H1 (cell line): ENCODE measurements at regions not wholly inside any gene's neighbourhood (a gene's known extent, or its start where the extent isn't known, plus 50 kb on each side); places are given as distances from the start of the nearest gene placed in this dataset.
"Not testable (repeated sequence)": the region's sequence is repeated elsewhere in the genome, so short reads cannot be mapped to it uniquely, and the experiment has no call there.

Experiments
- CTCF ChIA-PET: fragments of 300-600 bp; sonication (Branson Sonifier 250); formaldehyde crosslinking; loops from one replicate; lab custom pipeline; 2021; ENCODE audit not compliant: partially characterized antibody; lab: Charles Lee
- POLR2A ChIA-PET: fragments of 300-600 bp; sonication (Branson Sonifier 250); formaldehyde crosslinking; loops from one replicate; lab custom pipeline; 2021; ENCODE audit warnings: inconsistent platforms; ENCODE audit not compliant: partially characterized antibody; lab: Charles Lee
- DNase-seq, 2 experiments: peaks; one replicate each; pipeline versions ENCODE4 v3.0.0 to v3.0.0-alpha.2; 2010 to 2022; ENCODE audit warnings: low spot score in 2 of 2, low read depth in 1 of 2, mixed read lengths in 1 of 2
- FAIRE-seq: peaks from 2 replicates; lab custom pipeline; 2011; peaks lifted over from hg19 to GRCh38; lab: Jason Lieb, UNC
- H2AFZ ChIP-seq: 2 replicates; pipeline ENCODE4 v1.8.1; 2012; ENCODE audit warnings: low read length, inconsistent platforms
- H2AK5ac ChIP-seq: 2 replicates; pipeline ENCODE4 v1.6.1; 2013; ENCODE audit warnings: low read depth, low read length
- H2BK120ac ChIP-seq: replicated peaks from 2 replicates; pipeline ENCODE3; 2013; ENCODE audit warnings: low read depth, low read length, inconsistent platforms
- H2BK12ac ChIP-seq: 2 replicates; pipeline ENCODE4 v1.6.1; 2013; ENCODE audit warnings: low read depth, low read length
- H2BK15ac ChIP-seq: 2 replicates; pipeline ENCODE4 v1.6.1; 2013; ENCODE audit warnings: low read length
- H2BK20ac ChIP-seq: 2 replicates; pipeline ENCODE4 v1.6.1; 2013; ENCODE audit warnings: low read length
- H2BK5ac ChIP-seq: 2 replicates; pipeline ENCODE4 v1.6.1; 2013; ENCODE audit warnings: low read depth, low read length
- H3K14ac ChIP-seq: 2 replicates; pipeline ENCODE4 v1.6.1; 2013; ENCODE audit warnings: inconsistent platforms; ENCODE audit not compliant: insufficient read length
- H3K18ac ChIP-seq: 2 replicates; pipeline ENCODE4 v1.6.1; 2013; ENCODE audit warnings: low read length; ENCODE audit errors: extremely low read depth
- H3K23ac ChIP-seq: 2 replicates; pipeline ENCODE4 v1.6.1; 2013; ENCODE audit warnings: inconsistent platforms; ENCODE audit not compliant: insufficient read length
- H3K23me2 ChIP-seq: 2 replicates; pipeline ENCODE4 v1.6.1; 2013; ENCODE audit warnings: low read depth, low read length
- H3K27ac ChIP-seq: 2 replicates; pipeline ENCODE4 v1.6.1; 2011; ENCODE audit warnings: low read depth, low read length, inconsistent platforms
- H3K27me3 ChIP-seq, 4 experiments: replicated peaks in 1 of 4; 1 replicate in 1 of 4; 2 replicates in 3 of 4; pipeline versions ENCODE4 v1.6.1 to v1.8.1; 2011 to 2013; ENCODE audit warnings: low read length in 3 of 4, mild to moderate bottlenecking in 3 of 4, inconsistent platforms in 2 of 4, mixed read lengths in 2 of 4, moderate library complexity in 1 of 4; ENCODE audit not compliant: control insufficient read depth in 3 of 4, insufficient read depth in 3 of 4; ENCODE audit errors: extremely low read depth in 1 of 4
- H3K36me3 ChIP-seq, 4 experiments: 2 replicates each; pipeline versions ENCODE4 v1.6.1 to v1.8.1; 2011 to 2013; ENCODE audit warnings: mild to moderate bottlenecking in 4 of 4, low read length in 3 of 4, moderate library complexity in 2 of 4, control low read depth in 1 of 4, inconsistent platforms in 1 of 4; ENCODE audit not compliant: insufficient read depth in 4 of 4, control insufficient read depth in 2 of 4
- H3K4ac ChIP-seq: replicated peaks from 2 replicates; pipeline ENCODE3; 2013; ENCODE audit warnings: low read length, low read depth, mixed read lengths, inconsistent platforms; ENCODE audit not compliant: insufficient read length
- H3K4me1 ChIP-seq, 4 experiments: replicated peaks in 1 of 4; 1 replicate in 1 of 4; 2 replicates in 3 of 4; pipeline versions ENCODE4 v1.6.1 to v1.8.1; 2011 to 2013; ENCODE audit warnings: low read length in 3 of 4, inconsistent platforms in 2 of 4, mixed read lengths in 1 of 4; ENCODE audit not compliant: insufficient read depth in 4 of 4, control insufficient read depth in 3 of 4
- H3K4me2 ChIP-seq, 2 experiments: 2 replicates each; pipeline versions ENCODE4 v1.6.1 to v1.8.1; 2011 to 2013; ENCODE audit warnings: low read depth in 2 of 2, low read length in 2 of 2, control low read depth in 1 of 2, inconsistent platforms in 1 of 2, mild to moderate bottlenecking in 1 of 2; ENCODE audit not compliant: insufficient read depth in 1 of 2
- H3K4me3 ChIP-seq, 4 experiments: fragments of 200-600, 300-600 bp in 1 of 4; sonication (generic), shearing (Covaris generic), sonication (Bioruptor Twin) in 1 of 4; 2 replicates each; pipeline versions ENCODE4 v1.5.1 to v1.8.1; 2011 to 2016; ENCODE audit warnings: low read length in 4 of 4, low read depth in 3 of 4, control low read depth in 2 of 4, inconsistent platforms in 2 of 4, mild to moderate bottlenecking in 2 of 4, mixed read lengths in 1 of 4, moderate library complexity in 1 of 4; ENCODE audit not compliant: insufficient read depth in 2 of 4; ENCODE audit errors: extremely low read depth in 1 of 4
- H3K56ac ChIP-seq: replicated peaks from 2 replicates; pipeline ENCODE3; 2013; ENCODE audit warnings: low read depth, mild to moderate bottlenecking, mixed read lengths, low read length, inconsistent platforms; ENCODE audit not compliant: insufficient read length
- H3K79me1 ChIP-seq: 2 replicates; pipeline ENCODE4 v1.6.1; 2013; ENCODE audit warnings: low read depth, low read length, control low read depth
- H3K79me2 ChIP-seq, 2 experiments: 2 replicates each; pipeline versions ENCODE4 v1.6.1 to v1.8.1; 2012 to 2013; ENCODE audit warnings: low read length in 2 of 2, mild to moderate bottlenecking in 2 of 2, inconsistent platforms in 1 of 2; ENCODE audit not compliant: insufficient read depth in 2 of 2, control insufficient read depth in 1 of 2
- H3K9ac ChIP-seq, 4 experiments: replicated peaks in 1 of 4; 1 replicate in 1 of 4; 2 replicates in 3 of 4; pipeline versions ENCODE4 v1.6.1 to v1.8.1; 2011 to 2013; ENCODE audit warnings: low read depth in 3 of 4, low read length in 3 of 4, control low read depth in 2 of 4, mild to moderate bottlenecking in 2 of 4, moderate library complexity in 2 of 4, inconsistent platforms in 1 of 4; ENCODE audit errors: extremely low read depth in 1 of 4
- H3K9me3 ChIP-seq, 2 experiments: 2 replicates each; pipeline versions ENCODE4 v1.6.1 to v1.8.1; 2012 to 2013; ENCODE audit warnings: mild to moderate bottlenecking in 2 of 2, moderate library complexity in 2 of 2, control low read depth in 1 of 2, inconsistent platforms in 1 of 2, low read depth in 1 of 2, low read length in 1 of 2, mixed read lengths in 1 of 2; ENCODE audit not compliant: insufficient read depth in 2 of 2
- H4K20me1 ChIP-seq, 2 experiments: replicated peaks in 1 of 2; 2 replicates each; pipeline versions ENCODE3 to v1.8.1; 2011 to 2013; ENCODE audit warnings: inconsistent platforms in 2 of 2, low read length in 2 of 2, mild to moderate bottlenecking in 1 of 2; ENCODE audit not compliant: insufficient read depth in 2 of 2, control insufficient read depth in 1 of 2
- H4K5ac ChIP-seq: 2 replicates; pipeline ENCODE4 v1.6.1; 2013; ENCODE audit warnings: low read length, low read depth, mixed read lengths, inconsistent platforms; ENCODE audit not compliant: insufficient read length
- H4K8ac ChIP-seq: 2 replicates; pipeline ENCODE4 v1.8.0; 2013; ENCODE audit warnings: mild to moderate bottlenecking, moderate library complexity, low read length, inconsistent platforms; ENCODE audit not compliant: insufficient read depth; ENCODE audit errors: extremely low read depth
- H4K91ac ChIP-seq: replicated peaks from 2 replicates; pipeline ENCODE3; 2013; ENCODE audit warnings: low read length, mixed read lengths, inconsistent platforms; ENCODE audit not compliant: insufficient read length
- WGBS, 2 experiments: shearing (Covaris generic) in 1 of 2; methylation state at CpG; one replicate each; pipeline versions ENCODE4 v1.1.6 to v1.1.7; 2013 to 2015; ENCODE audit warnings: low lambda C conversion rate in 2 of 2, mixed read lengths in 2 of 2, inconsistent platforms in 1 of 2, low coverage in 1 of 2, missing lambda C conversion rate in 1 of 2; ENCODE audit not compliant: insufficient replicate concordance in 2 of 2, insufficient coverage in 1 of 2, insufficient read length in 1 of 2; ENCODE audit errors: extremely low coverage in 1 of 2, missing lambda C conversion rate in 1 of 2; 5-methylcytosine and 5-hydroxymethylcytosine counted together

GRCh38 chrY:7649866-7650265 is 738.3 kb upstream of the AMELY start:
- H3K9ac ChIP-seq, H4K5ac ChIP-seq, H2BK5ac ChIP-seq, POLR2A ChIA-PET, H3K27ac ChIP-seq, H2BK12ac ChIP-seq, H2BK20ac ChIP-seq, H2BK120ac ChIP-seq, CTCF ChIA-PET, H3K36me3 ChIP-seq, H3K4me3 ChIP-seq, H2AK5ac ChIP-seq, H3K4me2 ChIP-seq, H3K79me2 ChIP-seq, FAIRE-seq, H3K4ac ChIP-seq, H4K91ac ChIP-seq, H3K27me3 ChIP-seq, H3K79me1 ChIP-seq, H3K14ac ChIP-seq, H2AFZ ChIP-seq, H3K56ac ChIP-seq, H4K20me1 ChIP-seq, H3K23ac ChIP-seq, H3K9me3 ChIP-seq, H3K18ac ChIP-seq, H4K8ac ChIP-seq, DNase-seq, H3K23me2 ChIP-seq, H2BK15ac ChIP-seq, H3K4me1 ChIP-seq: not testable (repeated sequence)
- WGBS, 2 experiments: 88% methylated on average over 1 of the region's 1 CpG; no CpG with 5 or more reads in 1 of the 2 experiments
